Stimulated activated naive CD8-positive, alpha-beta T cell treated with anti-CD3 and anti-CD28 coated beads, Interleukin-15, Interleukin-2, amounts not matched to agents 100 U/mL and 50 U/mL, for 24 hours (primary cell): ENCODE measurements at regions not wholly inside any gene's neighbourhood (a gene's known extent, or its start where the extent isn't known, plus 50 kb on each side); places are given as distances from the start of the nearest gene placed in this dataset.

Experiments used
- ATAC-seq: fragments of 150-1000 bp; cut with Tn5 transposase; one replicate; pipeline ENCODE4 v1.10.0; 2021
- DNase-seq: peaks from one replicate; pipeline ENCODE4 v3.0.0; 2021

DNA sequence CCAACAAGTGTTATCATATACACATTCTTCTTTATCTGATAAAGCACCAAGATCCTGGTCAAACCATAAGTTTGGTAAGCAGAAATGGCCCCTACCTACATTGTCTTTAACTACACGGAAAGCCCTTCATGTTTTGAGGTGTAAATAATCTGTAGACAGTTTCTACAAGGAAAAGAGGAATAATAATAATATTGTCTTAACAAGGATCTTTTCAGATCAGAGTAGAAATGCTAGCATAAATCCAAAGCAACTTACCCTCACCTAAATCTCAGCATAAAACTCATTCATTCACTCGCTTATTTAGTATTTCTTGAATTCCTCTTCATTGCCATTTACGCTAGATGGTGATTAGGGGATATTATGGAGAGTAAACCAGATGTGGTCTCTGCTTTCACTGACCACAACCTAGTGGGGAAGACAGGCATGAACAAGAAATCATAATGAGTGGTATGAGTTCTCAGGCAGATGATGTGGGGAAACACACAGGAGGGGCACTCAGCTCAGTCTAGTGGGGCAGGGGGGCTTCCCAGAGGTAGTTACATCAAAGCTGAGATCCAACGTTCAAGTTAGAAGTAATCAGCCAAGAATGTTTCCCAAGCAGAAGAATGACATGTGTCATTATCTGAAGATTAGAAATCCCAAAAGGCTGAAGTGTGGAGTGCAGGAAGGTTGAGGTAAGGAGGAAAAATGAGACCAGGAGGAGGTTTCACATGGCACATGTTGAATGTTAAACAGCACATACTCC lies 65.4 kb upstream of the ZC3H12C start:
- DNase-seq (no peak), ATAC-seq (no peak)

DNA sequence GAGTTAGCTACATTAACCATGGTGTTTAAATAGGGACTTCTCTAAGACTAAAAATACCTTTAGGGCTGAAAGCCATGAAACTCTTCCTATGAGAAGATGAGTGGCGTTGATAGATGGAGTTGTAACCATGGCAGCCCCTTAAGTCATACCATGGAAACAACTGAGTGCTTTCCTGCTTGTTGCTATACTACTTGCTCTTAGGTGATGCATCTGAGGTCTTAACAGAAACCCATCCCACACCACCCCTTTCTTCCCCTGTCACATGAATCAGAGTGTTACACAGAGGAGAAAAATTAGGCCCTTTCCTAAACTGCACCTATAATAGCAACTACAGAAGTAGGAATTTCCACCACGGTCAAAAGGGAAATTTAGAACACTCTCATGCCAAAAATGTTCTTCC lies 64.3 kb upstream of the ZC3H12C start:
- no peak for ATAC-seq
- no peak for DNase-seq

DNA sequence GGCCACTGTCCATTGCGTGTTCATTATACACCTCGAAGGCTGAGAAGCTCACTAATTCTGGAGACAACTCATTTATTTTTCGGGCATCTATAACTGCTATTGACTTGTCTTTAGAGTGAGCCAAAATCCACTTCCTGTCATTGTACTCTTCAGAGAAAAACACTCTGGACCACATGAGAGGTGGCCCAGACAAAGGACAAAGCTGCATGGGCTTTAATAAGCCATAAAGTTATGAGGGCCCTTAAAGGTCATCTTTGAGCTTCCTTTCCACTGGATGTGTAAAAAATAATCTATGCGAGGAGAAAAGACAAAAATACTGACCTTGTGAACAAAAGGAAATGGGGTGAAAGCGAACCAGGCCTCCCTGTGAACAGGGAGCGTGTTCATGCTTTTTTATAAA lies 63.5 kb upstream of the ZC3H12C start:
- ATAC-seq (no peak), DNase-seq (no peak)

DNA sequence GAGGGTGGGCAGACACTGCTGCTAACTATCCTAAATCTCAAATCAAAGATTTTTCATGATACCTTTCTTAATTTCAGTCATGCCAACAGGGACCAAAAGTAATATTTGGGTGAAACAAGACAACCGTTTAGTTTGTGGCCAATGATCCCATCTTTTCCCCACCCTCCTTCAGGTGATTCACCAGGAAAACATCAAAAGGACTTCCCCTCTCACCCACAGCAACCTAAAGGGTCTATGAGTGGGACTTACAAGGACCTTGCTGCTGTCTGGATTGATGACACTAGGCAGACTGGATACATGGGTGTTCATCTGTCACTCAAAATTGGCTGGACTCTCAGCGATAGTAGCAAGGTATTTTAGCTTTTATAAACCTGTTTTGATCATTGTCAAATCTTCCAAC lies 62.0 kb upstream of the ZC3H12C start:
- DNase-seq (no peak), ATAC-seq (no peak)

DNA sequence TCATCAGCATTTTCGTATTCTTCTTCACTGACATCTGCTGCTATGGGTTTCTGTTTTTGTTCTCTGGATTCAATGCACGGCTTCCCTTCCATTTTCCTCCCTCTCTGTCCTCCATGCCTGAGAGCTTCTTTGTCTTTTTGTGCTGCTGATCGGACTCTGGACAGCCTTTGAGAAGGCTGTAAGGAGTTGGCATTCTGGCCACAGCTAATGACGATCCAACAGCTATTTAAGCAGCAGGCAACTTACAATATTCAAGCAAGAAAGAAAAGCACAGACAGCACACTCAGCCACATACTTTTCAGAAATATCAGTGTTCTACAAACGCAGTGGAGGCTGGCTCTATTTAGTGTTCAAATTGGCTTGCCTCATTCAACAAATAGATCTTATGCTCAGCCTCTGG lies 60.9 kb upstream of the ZC3H12C start:
- no peak for ATAC-seq
- no peak for DNase-seq

DNA sequence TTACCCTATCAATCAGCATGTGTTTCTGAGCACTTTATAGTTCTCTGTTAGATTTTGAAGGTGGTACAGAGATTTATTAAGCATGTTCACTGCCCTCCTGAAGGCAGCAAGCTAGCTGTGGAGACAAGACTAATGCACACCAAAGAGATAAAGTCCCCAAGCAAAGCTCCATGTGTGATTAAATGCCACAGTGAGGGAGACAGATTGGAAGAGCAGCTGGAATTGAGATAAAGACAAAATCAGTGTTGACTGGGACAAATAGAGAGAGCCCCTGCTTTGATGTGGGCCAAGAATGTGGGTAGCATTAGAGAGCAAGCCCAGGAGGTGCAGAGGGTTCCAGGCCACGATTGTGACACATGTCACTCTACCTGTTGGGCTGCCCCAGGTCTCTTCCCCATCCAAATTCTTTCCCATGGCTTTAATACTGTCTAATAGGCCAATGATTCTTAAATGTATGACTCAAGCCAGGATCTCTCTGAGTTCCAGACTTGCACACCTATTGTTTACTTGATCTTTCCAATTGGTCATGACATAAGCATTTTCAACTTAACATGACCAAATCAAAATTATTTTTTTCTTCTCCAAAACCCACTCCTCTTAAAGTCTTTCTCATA lies 60.1 kb upstream of the ZC3H12C start:
- ATAC-seq (no peak), DNase-seq (no peak)

DNA sequence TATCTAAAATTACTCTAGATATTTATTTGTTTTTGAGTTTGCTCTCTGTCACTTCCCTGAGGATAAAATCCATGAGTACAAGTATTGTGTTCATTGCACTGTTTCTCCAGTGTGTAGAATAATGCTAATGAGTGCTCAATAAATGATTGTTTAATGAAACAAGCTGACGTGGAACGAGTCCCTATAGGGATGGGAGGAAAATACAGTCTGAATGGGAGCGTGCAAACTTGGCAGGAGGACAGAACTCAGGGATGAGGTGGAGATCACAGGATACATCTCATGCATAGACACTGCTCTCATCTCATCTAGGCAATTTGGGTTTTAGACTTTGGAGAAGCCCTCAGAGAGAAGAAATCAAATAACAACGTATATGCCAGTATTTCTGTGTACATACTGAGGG lies 58.4 kb upstream of the ZC3H12C start:
- ATAC-seq (no peak), DNase-seq (no peak)

DNA sequence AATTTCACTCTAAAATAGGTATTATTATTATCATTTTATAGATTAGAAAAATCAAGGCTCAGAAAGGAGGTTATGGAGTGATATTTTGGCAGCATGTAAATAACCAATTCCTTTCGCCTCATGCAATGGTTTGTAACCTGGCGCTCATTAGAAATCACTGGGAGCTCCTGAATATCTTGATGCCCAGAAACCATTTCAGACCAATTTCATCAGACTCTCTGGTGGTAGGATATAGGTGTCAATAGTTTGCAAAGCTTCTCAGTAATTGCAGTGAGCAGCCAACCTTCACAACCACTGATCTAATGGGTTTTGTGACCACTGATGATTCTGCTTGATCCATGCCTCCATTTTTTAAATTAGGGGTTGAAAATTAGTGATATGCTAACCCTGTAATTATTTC lies 57.8 kb upstream of the ZC3H12C start:
- no peak for ATAC-seq

DNA sequence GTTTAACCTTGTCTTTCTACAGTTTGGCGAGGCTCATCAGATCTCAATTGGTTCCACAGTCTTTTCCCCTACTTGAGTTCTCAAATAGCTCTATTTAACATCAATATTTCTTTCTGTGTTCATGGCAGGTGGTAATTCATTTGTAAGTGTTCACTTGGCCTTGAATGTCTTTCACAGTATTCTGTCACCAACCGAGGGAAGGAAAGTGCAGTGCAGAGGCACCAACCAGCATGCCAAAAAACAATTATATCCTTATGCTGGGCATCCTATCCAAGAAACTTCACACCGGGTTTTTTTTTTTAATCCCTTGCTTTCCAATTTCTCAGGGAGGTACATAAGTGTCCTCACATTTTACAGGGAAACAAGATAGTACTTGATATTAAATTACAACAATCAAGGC lies 55.0 kb upstream of the ZC3H12C start:
- DNase-seq = no peak
- ATAC-seq = no peak

More for the DNA sequence above, 57.8 kb upstream of the ZC3H12C start:
- DNase-seq = no peak
